Uterus (tissue), 3 donors: ENCODE measurements at regions not wholly inside any gene's neighbourhood (a gene's known extent, or its start where the extent isn't known, plus 50 kb on each side); places are given as distances from the start of the nearest gene placed in this dataset.

Experiments used
- DNase-seq, 2 donors: peaks; one replicate each; pipeline ENCODE4 v3.0.0-alpha.2; 2019 to 2020
- H3K27ac ChIP-seq, 2 donors: fragments of 200-600 bp; sonication (generic); 1 replicate in 1 of 2; 2 replicates in 1 of 2; pipeline ENCODE4 v1.5.1; 2016 to 2018
- H3K27me3 ChIP-seq, 2 donors: fragments of 200-600 bp; sonication (generic); one replicate each; pipeline ENCODE4 v1.5.1; 2018 to 2019; ENCODE audit warnings: control low read depth in 1 of 2
- H3K36me3 ChIP-seq, 2 donors: fragments of 200-600 bp; sonication (generic); one replicate each; pipeline ENCODE4 v1.5.1; 2019; ENCODE audit warnings: control low read depth in 1 of 2
- H3K4me1 ChIP-seq, 2 donors: fragments of 200-600 bp; sonication (generic); one replicate each; pipeline ENCODE4 v1.5.1; 2018 to 2019; ENCODE audit warnings: control low read depth in 1 of 2
- H3K4me3 ChIP-seq, 2 donors: fragments of 200-600 bp; sonication (generic); 1 replicate in 1 of 2; 2 replicates in 1 of 2; pipeline ENCODE4 v1.5.1; 2018 to 2019; ENCODE audit warnings: mild to moderate bottlenecking in 1 of 2
- H3K9me3 ChIP-seq, 2 donors: fragments of 200-600 bp; sonication (generic); one replicate each; pipeline ENCODE4 v1.5.1; 2019; ENCODE audit warnings: control low read depth in 1 of 2
- CTCF ChIP-seq, 4 experiments: fragments of 200-600 bp in 2 of 4; fragments of 450-650 bp in 2 of 4; sonication (generic) in 2 of 4; IDR thresholded peaks; one replicate each; pipeline ENCODE4 v1.5.1; 2016 to 2019; ENCODE audit warnings: antibody characterized with exemption in 4 of 4, mild to moderate bottlenecking in 2 of 4, moderate library complexity in 1 of 4
- POLR2A ChIP-seq, 2 donors: fragments of 450-650 bp; IDR thresholded peaks; one replicate each; pipeline ENCODE4 v1.6.1; 2016; ENCODE audit warnings: antibody characterized with exemption in 2 of 2, mild to moderate bottlenecking in 1 of 2, moderate library complexity in 1 of 2
- intact Hi-C: fragments of 100-400 bp; cut with DNase I; formaldehyde crosslinking; loops from one replicate; pipeline ENCODE4 v1.15.1; 2023; ENCODE audit warnings: low total_unique reads
- donor health status: DM: yes; HTN: yes; CAD: no.

GRCh38 chr2:230644356-230644935 is 68.2 kb upstream of the CAB39 start:
- Histone ChIP-seq H3K4me3 (no peak overlapping the region), H3K9me3 (no peaks in the 10 kb centered on the region), H3K27me3 (no peaks in the 10 kb centered on the region), H3K4me1 (no peaks in the 10 kb centered on the region), H3K27ac (no peak overlapping the region), H3K36me3 (no peaks in the 10 kb centered on the region)
- intact Hi-C loops, result no loop called here
- TF ChIP-seq CTCF (IDR thresholded peaks at IDR 0.05) (no peak), POLR2A (IDR thresholded peaks at IDR 0.05) (no peak)
- no peak for DNase-seq

GRCh38 chr2:230648356-230648755 is 64.3 kb upstream of the CAB39 start:
- no peak overlapping the region for H3K27ac ChIP-seq
- H3K27me3 ChIP-seq, result no peaks in the 10 kb centered on the region
- H3K4me1 ChIP-seq, result no peaks in the 10 kb centered on the region
- DNase-seq, result no peak
- TF ChIP-seq CTCF (IDR thresholded peaks at IDR 0.05) (no peak), POLR2A (IDR thresholded peaks at IDR 0.05) (no peak)
- intact Hi-C loops, result no loop called here
- H3K9me3 ChIP-seq, result no peaks in the 10 kb centered on the region
- no peaks in the 10 kb centered on the region for H3K36me3 ChIP-seq
- no peak overlapping the region for H3K4me3 ChIP-seq

GRCh38 chr2:230650585-230651137 is 62.0 kb upstream of the CAB39 start:
- H3K36me3 ChIP-seq, result no peaks in the 10 kb centered on the region
- H3K4me3 ChIP-seq, result no peak overlapping the region
- H3K4me1 ChIP-seq, result no peaks in the 10 kb centered on the region
- no peaks in the 10 kb centered on the region for H3K27me3 ChIP-seq
- H3K27ac ChIP-seq, result no peak overlapping the region
- TF ChIP-seq POLR2A (IDR thresholded peaks at IDR 0.05) (no peak), CTCF (IDR thresholded peaks at IDR 0.05) (no peak)
- H3K9me3 ChIP-seq, result no peaks in the 10 kb centered on the region
- no peak for DNase-seq
- intact Hi-C loops, result no loop called here

GRCh38 chr2:230654057-230654456 is 58.6 kb upstream of the CAB39 start:
- Histone ChIP-seq H3K4me1 (no peaks in the 10 kb centered on the region), H3K36me3 (no peaks in the 10 kb centered on the region), H3K27me3 (no peaks in the 10 kb centered on the region), H3K4me3 (no peak overlapping the region), H3K27ac (no peak overlapping the region), H3K9me3 (no peaks in the 10 kb centered on the region)
- no peak for TF ChIP-seq CTCF (IDR thresholded peaks at IDR 0.05)
- TF ChIP-seq POLR2A (IDR thresholded peaks at IDR 0.05), result no peak
- intact Hi-C loops, result no loop called here
- DNase-seq, result no peak

- no peak overlapping the region for H3K27ac ChIP-seq
- no peaks in the 10 kb centered on the region for H3K9me3 ChIP-seq
- H3K36me3 ChIP-seq, result no peaks in the 10 kb centered on the region
- TF ChIP-seq CTCF (IDR thresholded peaks at IDR 0.05), result no peak
- no peak for TF ChIP-seq POLR2A (IDR thresholded peaks at IDR 0.05)
- no peak for DNase-seq
- H3K27me3 ChIP-seq, result no peaks in the 10 kb centered on the region
- intact Hi-C loops, result no loop called here
- no peak overlapping the region for H3K4me3 ChIP-seq
- H3K4me1 ChIP-seq, result no peaks in the 10 kb centered on the region
Measured at GRCh38 chr2:230657462-230657861, 55.2 kb upstream of the CAB39 start.
